OCI-LY1 (cell line): ENCODE measurements at regions not wholly inside any gene's neighbourhood (a gene's known extent, or its start where the extent isn't known, plus 50 kb on each side); places are given as distances from the start of the nearest gene placed in this dataset.

ENCODE experiments used
- H2AFZ ChIP-seq: fragments of 200-600 bp; sonication (generic), shearing (Covaris generic); 2 replicates; pipeline ENCODE4 v1.6.0; 2014; ENCODE audit warnings: antibody characterized with exemption, mild to moderate bottlenecking, low read length
- H3F3A ChIP-seq: fragments of 200-600 bp; sonication (generic), shearing (Covaris generic); 2 replicates; pipeline ENCODE4 v1.6.0; 2014; ENCODE audit warnings: mild to moderate bottlenecking, antibody characterized with exemption, low read length, moderate library complexity; ENCODE audit not compliant: insufficient read depth
- H3K27ac ChIP-seq: fragments of 200-600 bp; sonication (generic); 2 replicates; pipeline ENCODE4 v1.5.1; 2014; ENCODE audit warnings: low read length, mixed run types, mild to moderate bottlenecking, low read depth; ENCODE audit not compliant: poor library complexity, severe bottlenecking
- H3K27me3 ChIP-seq: fragments of 200-600 bp; sonication (generic); 2 replicates; pipeline ENCODE4 v1.6.0; 2014; ENCODE audit warnings: antibody characterized with exemption, mild to moderate bottlenecking, low read length, moderate library complexity; ENCODE audit not compliant: insufficient read depth
- H3K36me3 ChIP-seq: fragments of 200-600 bp; sonication (generic); 2 replicates; pipeline ENCODE4 v1.6.1; 2014; ENCODE audit warnings: mild to moderate bottlenecking, antibody characterized with exemption, low read length, moderate library complexity, mixed read lengths; ENCODE audit not compliant: insufficient read depth
- H3K4me1 ChIP-seq: fragments of 200-600 bp; sonication (generic); 2 replicates; pipeline ENCODE4 v1.5.1; 2014; ENCODE audit warnings: mild to moderate bottlenecking, low read length, moderate library complexity; ENCODE audit not compliant: insufficient read depth, severe bottlenecking
- H3K4me2 ChIP-seq: fragments of 200-600 bp; sonication (generic), shearing (Covaris generic); 2 replicates; pipeline ENCODE4 v1.6.1; 2014; ENCODE audit warnings: low read length
- H3K4me3 ChIP-seq: fragments of 200-600 bp; sonication (generic); 2 replicates; pipeline ENCODE4 v1.5.1; 2014; ENCODE audit warnings: low read length, low read depth, mild to moderate bottlenecking, mixed read lengths; ENCODE audit not compliant: poor library complexity, severe bottlenecking
- H3K79me2 ChIP-seq: fragments of 200-600 bp; shearing (Covaris generic); 2 replicates; pipeline ENCODE4 v1.6.1; 2016; ENCODE audit warnings: mixed run types, low read length, mixed read lengths; ENCODE audit not compliant: insufficient read depth
- H3K9ac ChIP-seq: fragments of 200-600 bp; sonication (generic), shearing (Covaris generic); 2 replicates; pipeline ENCODE4 v1.6.1; 2014; ENCODE audit warnings: mild to moderate bottlenecking, low read length, mixed read lengths
- H3K9me2 ChIP-seq: fragments of 200-600 bp; sonication (generic), shearing (Covaris generic); 2 replicates; pipeline ENCODE4 v1.6.1; 2014; ENCODE audit warnings: low read depth, mild to moderate bottlenecking, low read length, mixed read lengths
- H3K9me3 ChIP-seq: fragments of 200-600 bp; shearing (Covaris generic); 2 replicates; pipeline ENCODE4 v1.6.1; 2014; ENCODE audit warnings: low read length, mixed read lengths
- H4K20me1 ChIP-seq: fragments of 200-600 bp; sonication (generic), shearing (Covaris generic); 2 replicates; pipeline ENCODE4 v1.6.0; 2016; ENCODE audit warnings: mild to moderate bottlenecking, low read length; ENCODE audit not compliant: insufficient read depth
- EZH2 ChIP-seq: fragments of 200-600 bp; sonication (generic), shearing (Covaris generic); IDR thresholded peaks from 2 replicates; pipeline ENCODE4 v1.8.0; 2017; ENCODE audit warnings: borderline replicate concordance, mixed run types, mild to moderate bottlenecking, antibody characterized with exemption, low read length, moderate library complexity, mixed read lengths
- TF ChIP-seq, protein P1 (sequence below): fragments of 200-600 bp; sonication (generic), shearing (Covaris generic); IDR thresholded peaks from 2 replicates; pipeline ENCODE4 v1.5.1; 2017; ENCODE audit warnings: mild to moderate bottlenecking, antibody characterized with exemption, low read length, moderate library complexity, mixed read lengths

DNA sequence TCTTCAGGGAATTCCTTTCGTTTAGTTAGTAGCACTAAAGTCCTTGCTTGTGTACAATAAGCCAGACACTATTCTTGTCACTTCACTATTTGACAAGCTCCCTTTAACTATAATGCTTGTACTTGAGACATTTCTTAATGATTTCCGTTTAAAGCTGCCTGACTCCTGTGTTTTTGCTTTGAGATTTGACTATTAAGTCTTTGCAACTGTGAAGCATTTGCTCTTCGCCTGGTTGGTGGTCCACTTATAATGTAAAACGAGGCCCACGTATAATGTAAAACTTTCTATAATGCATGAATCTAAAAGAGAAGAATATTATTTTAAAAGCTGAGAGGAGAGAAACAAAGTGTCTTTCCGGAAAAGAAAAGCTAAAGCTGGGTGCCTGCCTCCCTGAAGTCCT lies 204.1 kb upstream of the FAM47C start:
- no peak overlapping the region for H3K9ac ChIP-seq
- no peak overlapping the region for H3K27ac ChIP-seq
- no peak overlapping the region for H2AFZ ChIP-seq
- no peaks in the 10 kb centered on the region for H3K36me3 ChIP-seq
- H4K20me1 ChIP-seq: no peaks in the 10 kb centered on the region
- no peaks in the 10 kb centered on the region for H3K79me2 ChIP-seq
- H3K4me1 ChIP-seq: no peaks in the 10 kb centered on the region
- H3K4me2 ChIP-seq: no peak overlapping the region
- no peak for TF ChIP-seq EZH2
- TF ChIP-seq, protein P1, sequence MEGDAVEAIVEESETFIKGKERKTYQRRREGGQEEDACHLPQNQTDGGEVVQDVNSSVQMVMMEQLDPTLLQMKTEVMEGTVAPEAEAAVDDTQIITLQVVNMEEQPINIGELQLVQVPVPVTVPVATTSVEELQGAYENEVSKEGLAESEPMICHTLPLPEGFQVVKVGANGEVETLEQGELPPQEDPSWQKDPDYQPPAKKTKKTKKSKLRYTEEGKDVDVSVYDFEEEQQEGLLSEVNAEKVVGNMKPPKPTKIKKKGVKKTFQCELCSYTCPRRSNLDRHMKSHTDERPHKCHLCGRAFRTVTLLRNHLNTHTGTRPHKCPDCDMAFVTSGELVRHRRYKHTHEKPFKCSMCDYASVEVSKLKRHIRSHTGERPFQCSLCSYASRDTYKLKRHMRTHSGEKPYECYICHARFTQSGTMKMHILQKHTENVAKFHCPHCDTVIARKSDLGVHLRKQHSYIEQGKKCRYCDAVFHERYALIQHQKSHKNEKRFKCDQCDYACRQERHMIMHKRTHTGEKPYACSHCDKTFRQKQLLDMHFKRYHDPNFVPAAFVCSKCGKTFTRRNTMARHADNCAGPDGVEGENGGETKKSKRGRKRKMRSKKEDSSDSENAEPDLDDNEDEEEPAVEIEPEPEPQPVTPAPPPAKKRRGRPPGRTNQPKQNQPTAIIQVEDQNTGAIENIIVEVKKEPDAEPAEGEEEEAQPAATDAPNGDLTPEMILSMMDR: no peak
- no peaks in the 10 kb centered on the region for H3K9me3 ChIP-seq
- H3K27me3 ChIP-seq: no peaks in the 10 kb centered on the region
- no peaks in the 10 kb centered on the region for H3F3A ChIP-seq
- no peaks in the 10 kb centered on the region for H3K9me2 ChIP-seq
- no peak overlapping the region for H3K4me3 ChIP-seq

DNA sequence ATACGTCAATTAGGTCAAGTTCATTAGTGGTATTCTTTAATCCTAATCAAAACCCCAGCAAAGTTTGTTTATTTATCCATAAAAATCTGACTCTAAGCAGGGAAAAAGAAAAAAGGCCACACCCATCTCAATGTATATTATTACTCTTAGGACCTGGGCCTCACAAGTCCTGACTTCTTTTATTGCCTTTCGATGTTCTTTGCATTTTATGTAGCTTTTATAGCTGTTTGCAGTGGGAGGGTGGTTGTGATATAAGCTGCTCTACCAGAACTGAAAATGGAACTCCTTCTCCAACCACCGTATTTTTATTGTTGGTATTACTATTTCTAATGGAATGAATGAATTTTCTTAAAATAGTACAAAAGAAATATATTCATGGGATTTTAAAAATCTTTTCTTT lies 163.3 kb upstream of the FAM47C start:
- Histone ChIP-seq H3K9ac (no peak overlapping the region), H3K79me2 (no peaks in the 10 kb centered on the region), H4K20me1 (no peaks in the 10 kb centered on the region), H3F3A (no peaks in the 10 kb centered on the region), H3K36me3 (no peaks in the 10 kb centered on the region), H3K9me2 (no peaks in the 10 kb centered on the region), H3K27me3 (no peaks in the 10 kb centered on the region), H3K4me3 (no peak overlapping the region), H2AFZ (no peak overlapping the region), H3K4me1 (no peaks in the 10 kb centered on the region), H3K4me2 (no peak overlapping the region), H3K9me3 (no peaks in the 10 kb centered on the region), H3K27ac (no peak overlapping the region)
- TF ChIP-seq, protein P1: no peak
- TF ChIP-seq EZH2: no peak

DNA sequence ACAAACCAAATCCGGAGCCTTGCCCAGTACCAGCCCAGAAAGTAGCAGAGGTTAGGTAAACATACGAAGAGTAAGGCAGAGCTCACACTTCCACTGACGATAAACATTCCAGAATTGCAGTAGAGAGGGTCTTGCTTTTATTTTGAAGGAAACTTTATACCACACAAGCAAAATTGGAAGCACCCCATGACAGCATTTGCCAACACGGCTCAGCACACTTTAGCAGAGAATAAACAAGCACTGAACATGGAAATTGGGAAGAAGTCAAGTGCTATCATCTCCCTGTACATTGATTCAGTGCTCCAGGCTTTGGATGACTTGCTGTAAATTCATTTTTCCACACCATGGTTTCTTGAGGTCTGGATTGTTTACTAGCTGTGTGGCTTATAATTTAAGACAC lies 160.7 kb upstream of the FAM47C start:
- no peaks in the 10 kb centered on the region for H3K36me3 ChIP-seq
- no peaks in the 10 kb centered on the region for H3K79me2 ChIP-seq
- TF ChIP-seq EZH2: no peak
- TF ChIP-seq, protein P1: no peak
- H3K27me3 ChIP-seq: no peaks in the 10 kb centered on the region
- H3K9ac ChIP-seq: no peak overlapping the region
- no peak overlapping the region for H3K27ac ChIP-seq
- no peaks in the 10 kb centered on the region for H3K4me1 ChIP-seq
- H3K9me2 ChIP-seq: no peaks in the 10 kb centered on the region
- no peaks in the 10 kb centered on the region for H4K20me1 ChIP-seq
- H3K4me2 ChIP-seq: no peak overlapping the region
- H2AFZ ChIP-seq: no peak overlapping the region
- no peaks in the 10 kb centered on the region for H3F3A ChIP-seq
- H3K4me3 ChIP-seq: no peak overlapping the region
- no peaks in the 10 kb centered on the region for H3K9me3 ChIP-seq
